GM13976 (cell line): ENCODE measurements at regions not wholly inside any gene's neighbourhood (a gene's known extent, or its start where the extent isn't known, plus 50 kb on each side); places are given as distances from the start of the nearest gene placed in this dataset.

Experiments
- DNase-seq: peaks from one replicate; pipeline ENCODE4 v3.0.0; 2012; ENCODE audit warnings: low spot score
- CTCF ChIP-seq: IDR thresholded peaks from 2 replicates; pipeline ENCODE4 v1.5.1; 2012; ENCODE audit warnings: borderline replicate concordance, mild to moderate bottlenecking; ENCODE audit not compliant: insufficient read depth; ENCODE audit errors: extremely low read depth, missing control alignments, control extremely low read depth
- in situ Hi-C: fragments of 300-500 bp; cut with MboI; formaldehyde crosslinking; loops from one replicate; pipeline ENCODE4 v1.12.0; 2022; ENCODE audit warnings: low sequenced_read_pairs, mixed read lengths, inconsistent platforms; ENCODE audit not compliant: unreplicated experiment

- no peak for DNase-seq
- in situ Hi-C loops = no loop called here
- TF ChIP-seq CTCF = no peak
Measured at GRCh38 chr2:215626812-215627281, 191.0 kb upstream of the FN1 start.

- TF ChIP-seq CTCF = no peak
- no peak for DNase-seq
- in situ Hi-C loops = no loop called here
Measured at GRCh38 chr2:215626063-215626462, 190.2 kb upstream of the FN1 start.

- TF ChIP-seq CTCF = no peak
- in situ Hi-C loops = no loop called here
- DNase-seq = no peak
Measured at GRCh38 chr2:215625207-215625606, 189.3 kb upstream of the FN1 start.

- in situ Hi-C loops = no loop called here
- DNase-seq = no peak
Measured at GRCh38 chr2:215624423-215624829, 188.6 kb upstream of the FN1 start.

GRCh38 chr2:215622837-215623236, 187.0 kb upstream of the FN1 start:
- DNase-seq = no peak
- in situ Hi-C loops = no loop called here
- TF ChIP-seq CTCF = no peak

More at GRCh38 chr2:215624423-215624829, 188.6 kb upstream of the FN1 start:
- no peak for TF ChIP-seq CTCF

GRCh38 chr2:215621381-215621780, 185.5 kb upstream of the FN1 start:
- no peak for TF ChIP-seq CTCF
- in situ Hi-C loops = no loop called here
- no peak for DNase-seq

- TF ChIP-seq CTCF = no peak
- in situ Hi-C loops = no loop called here
- DNase-seq = no peak
Measured at GRCh38 chr2:215620528-215620927, 184.7 kb upstream of the FN1 start.
